ENCODE measurements at regions not wholly inside any gene's neighbourhood (a gene's known extent, or its start where the extent isn't known, plus 50 kb on each side); places are given as distances from the start of the nearest gene placed in this dataset.

- TF ChIP-seq AFF4 (CRISPR knock-in tag; IDR thresholded peaks at IDR 0.05; ENCODE audit: borderline replicate concordance) (no peak), HMGXB4 (CRISPR knock-in tag; IDR thresholded peaks at IDR 0.05) (no peak)
These were observed 102.2 kb upstream of the LPP start (continued) for GRCh38 chr3:188051801-188052168.

- peak; percentile 63 for DNase-seq (ENCODE audit: low spot score)
- Mint-ChIP-seq H3K4me3 (no peak overlapping the region), H3K36me3 (no peaks in the 10 kb centered on the region), H3K4me1 (peaks cover 20% of the 10 kb centered on the region), H3K9me3 (no peaks in the 10 kb centered on the region), H3K27me3 (ENCODE audit: low read depth) (peaks cover 12% of the 10 kb centered on the region), H3K27ac (peak overlapping the region; percentile 72)
- ATAC-seq, result peak; percentile 85
- ChIA-PET POLR2A (interaction anchor here (1.1 to 1.6 kb wide), 5 partner anchors 13 to 311 kb away, joined by 3 to 11 read pairs (median 4); partner anchors contain the start of genes BCL6 and LPP), CTCF (interaction anchor here (0.9 to 4.9 kb wide), 7 partner anchors 10 to 313 kb away, joined by 3 to 39 read pairs (median 5); partner anchors contain the start of gene BCL6)
- TF ChIP-seq ZMAT4 (CRISPR knock-in tag; IDR thresholded peaks at IDR 0.05) (no peak), SMAD4 (CRISPR knock-in tag; IDR thresholded peaks at IDR 0.05) (no peak), ETV6 (CRISPR knock-in tag; IDR thresholded peaks at IDR 0.05) (no peak), PRDM15 (CRISPR knock-in tag; IDR thresholded peaks at IDR 0.05) (peak; percentile 89), ATF6 (CRISPR knock-in tag; IDR thresholded peaks at IDR 0.05) (no peak), PREB (CRISPR knock-in tag; IDR thresholded peaks at IDR 0.05; ENCODE audit: borderline replicate concordance) (no peak), FOXP1 (CRISPR knock-in tag; IDR thresholded peaks at IDR 0.05; ENCODE audit: borderline replicate concordance) (peak; percentile 59; the same call in 1 of the 2 replicates), SOX15 (CRISPR knock-in tag; IDR thresholded peaks at IDR 0.05) (no peak), MXD4 (CRISPR knock-in tag; IDR thresholded peaks at IDR 0.05; ENCODE audit: borderline replicate concordance) (no peak), GABPB1 (CRISPR knock-in tag; IDR thresholded peaks at IDR 0.05) (peak; percentile 52; the same call in 1 of the 2 replicates), ZSCAN18 (CRISPR knock-in tag; IDR thresholded peaks at IDR 0.05) (no peak), GTF2I (CRISPR knock-in tag; conservative IDR thresholded peaks at IDR 0.05) (no peak), ATF2 (CRISPR knock-in tag; IDR thresholded peaks at IDR 0.05; ENCODE audit: borderline replicate concordance, low read depth) (no peak), USF1 (CRISPR knock-in tag; IDR thresholded peaks at IDR 0.05) (no peak), RORB (CRISPR knock-in tag; IDR thresholded peaks at IDR 0.05) (no peak)
These were observed 101.6 kb upstream of the LPP start for GRCh38 chr3:188052169-188053035.

Data from WTC11 (cell line).